Stomach (tissue), 4 donors: ENCODE measurements at regions not wholly inside any gene's neighbourhood (a gene's known extent, or its start where the extent isn't known, plus 50 kb on each side); places are given as distances from the start of the nearest gene placed in this dataset.

Experiments
- POLR2A ChIP-seq, 4 donors: fragments of 450-650 bp; IDR thresholded peaks; one replicate each; pipeline ENCODE4 v1.6.1; 2016; ENCODE audit warnings: antibody characterized with exemption in 4 of 4, control low read depth in 2 of 4, mild to moderate bottlenecking in 1 of 4, moderate library complexity in 1 of 4
- TF ChIP-seq, protein P1 (sequence below), 7 experiments: fragments of 450-650 bp in 4 of 7; fragments of 200-600 bp in 3 of 7; sonication (generic) in 3 of 7; IDR thresholded peaks; one replicate each; pipeline ENCODE4 v1.5.1; 2016 to 2019; ENCODE audit warnings: antibody characterized with exemption in 7 of 7, control low read depth in 2 of 7, mild to moderate bottlenecking in 1 of 7

DNA sequence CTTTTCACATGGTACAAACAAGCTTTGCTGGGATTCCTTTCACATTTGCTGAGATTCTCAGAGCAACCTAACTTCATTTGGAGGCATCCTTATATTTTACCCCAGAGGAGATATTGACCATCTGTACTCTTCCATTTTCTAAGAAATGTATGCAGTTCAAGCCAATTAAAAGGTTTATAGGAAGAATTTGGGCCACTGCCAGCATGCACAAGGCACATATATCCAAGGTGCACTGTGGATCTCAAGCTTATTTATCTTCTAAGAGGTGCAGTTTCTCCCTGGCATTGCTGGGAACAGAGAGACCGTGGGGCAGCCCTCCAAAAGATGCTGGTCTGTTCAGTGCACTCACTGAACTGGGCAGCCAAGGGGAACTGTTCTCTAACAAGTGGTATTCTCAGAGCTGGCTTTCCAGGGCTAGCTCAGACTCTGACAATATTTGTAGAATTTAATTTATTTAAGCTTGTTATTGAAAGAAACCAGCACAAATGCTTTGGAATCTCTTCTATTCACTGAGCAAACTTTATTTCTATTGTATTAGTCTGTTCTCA, 213.3 kb downstream of the TENT4A start:
- TF ChIP-seq, protein P1, sequence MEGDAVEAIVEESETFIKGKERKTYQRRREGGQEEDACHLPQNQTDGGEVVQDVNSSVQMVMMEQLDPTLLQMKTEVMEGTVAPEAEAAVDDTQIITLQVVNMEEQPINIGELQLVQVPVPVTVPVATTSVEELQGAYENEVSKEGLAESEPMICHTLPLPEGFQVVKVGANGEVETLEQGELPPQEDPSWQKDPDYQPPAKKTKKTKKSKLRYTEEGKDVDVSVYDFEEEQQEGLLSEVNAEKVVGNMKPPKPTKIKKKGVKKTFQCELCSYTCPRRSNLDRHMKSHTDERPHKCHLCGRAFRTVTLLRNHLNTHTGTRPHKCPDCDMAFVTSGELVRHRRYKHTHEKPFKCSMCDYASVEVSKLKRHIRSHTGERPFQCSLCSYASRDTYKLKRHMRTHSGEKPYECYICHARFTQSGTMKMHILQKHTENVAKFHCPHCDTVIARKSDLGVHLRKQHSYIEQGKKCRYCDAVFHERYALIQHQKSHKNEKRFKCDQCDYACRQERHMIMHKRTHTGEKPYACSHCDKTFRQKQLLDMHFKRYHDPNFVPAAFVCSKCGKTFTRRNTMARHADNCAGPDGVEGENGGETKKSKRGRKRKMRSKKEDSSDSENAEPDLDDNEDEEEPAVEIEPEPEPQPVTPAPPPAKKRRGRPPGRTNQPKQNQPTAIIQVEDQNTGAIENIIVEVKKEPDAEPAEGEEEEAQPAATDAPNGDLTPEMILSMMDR (IDR thresholded peaks at IDR 0.05) = no peak
- TF ChIP-seq POLR2A (IDR thresholded peaks at IDR 0.05) = no peak
